Stimulated activated CD4-positive, alpha-beta T cell treated with anti-CD3 and anti-CD28 coated beads, Interleukin-4, amount 100 ng/mL, for 1 hour (primary cell): ENCODE measurements at regions not wholly inside any gene's neighbourhood (a gene's known extent, or its start where the extent isn't known, plus 50 kb on each side); places are given as distances from the start of the nearest gene placed in this dataset.
"Not testable (repeated sequence)": the region's sequence is repeated elsewhere in the genome, so short reads cannot be mapped to it uniquely, and the experiment has no call there.

ENCODE experiments used
- DNase-seq: peaks from one replicate; pipeline ENCODE4 v3.0.0-alpha.2; 2020

GRCh38 chr15:44817797-44818196, 81.5 kb downstream of the TRIM69 start:
- not testable (repeated sequence) for DNase-seq

DNA sequence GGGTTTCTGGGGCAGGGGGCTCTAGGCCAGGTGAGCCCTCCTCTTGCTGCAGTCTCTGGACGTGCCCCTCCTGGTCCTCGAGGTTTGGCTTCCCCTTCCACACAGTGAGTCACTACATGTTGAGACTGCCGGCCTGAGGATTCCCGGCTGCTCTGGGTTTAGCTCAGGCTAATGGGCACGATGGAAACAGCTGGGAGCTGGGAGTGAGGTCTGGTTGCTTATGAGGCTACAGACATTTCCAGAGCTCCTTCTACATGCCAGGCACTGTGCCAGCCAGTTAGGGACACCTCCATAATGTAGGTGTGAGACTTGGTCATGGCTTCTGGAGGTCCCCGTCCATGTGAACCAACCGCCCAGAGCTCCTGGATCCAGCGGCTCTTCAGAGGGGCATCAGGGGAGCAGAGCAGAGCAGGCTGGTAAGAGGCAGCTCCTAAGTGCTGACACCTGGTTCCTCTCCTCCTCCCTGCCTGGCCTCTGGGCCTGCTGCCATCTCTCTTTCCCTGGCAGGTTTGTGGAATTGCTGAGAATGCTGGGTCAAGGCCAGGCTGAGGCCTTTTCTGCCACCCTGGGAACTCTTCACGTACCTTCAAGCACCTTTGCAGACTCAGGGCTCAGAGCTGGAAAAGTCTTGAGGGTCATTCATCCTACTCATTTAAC, 83.1 kb downstream of the TRIM69 start:
- not testable (repeated sequence) for DNase-seq

GRCh38 chr15:44820535-44820934, 84.2 kb downstream of the TRIM69 start:
- DNase-seq, result not testable (repeated sequence)

- not testable (repeated sequence) for DNase-seq
These were observed 84.6 kb downstream of the TRIM69 start for GRCh38 chr15:44820967-44821366.

DNA sequence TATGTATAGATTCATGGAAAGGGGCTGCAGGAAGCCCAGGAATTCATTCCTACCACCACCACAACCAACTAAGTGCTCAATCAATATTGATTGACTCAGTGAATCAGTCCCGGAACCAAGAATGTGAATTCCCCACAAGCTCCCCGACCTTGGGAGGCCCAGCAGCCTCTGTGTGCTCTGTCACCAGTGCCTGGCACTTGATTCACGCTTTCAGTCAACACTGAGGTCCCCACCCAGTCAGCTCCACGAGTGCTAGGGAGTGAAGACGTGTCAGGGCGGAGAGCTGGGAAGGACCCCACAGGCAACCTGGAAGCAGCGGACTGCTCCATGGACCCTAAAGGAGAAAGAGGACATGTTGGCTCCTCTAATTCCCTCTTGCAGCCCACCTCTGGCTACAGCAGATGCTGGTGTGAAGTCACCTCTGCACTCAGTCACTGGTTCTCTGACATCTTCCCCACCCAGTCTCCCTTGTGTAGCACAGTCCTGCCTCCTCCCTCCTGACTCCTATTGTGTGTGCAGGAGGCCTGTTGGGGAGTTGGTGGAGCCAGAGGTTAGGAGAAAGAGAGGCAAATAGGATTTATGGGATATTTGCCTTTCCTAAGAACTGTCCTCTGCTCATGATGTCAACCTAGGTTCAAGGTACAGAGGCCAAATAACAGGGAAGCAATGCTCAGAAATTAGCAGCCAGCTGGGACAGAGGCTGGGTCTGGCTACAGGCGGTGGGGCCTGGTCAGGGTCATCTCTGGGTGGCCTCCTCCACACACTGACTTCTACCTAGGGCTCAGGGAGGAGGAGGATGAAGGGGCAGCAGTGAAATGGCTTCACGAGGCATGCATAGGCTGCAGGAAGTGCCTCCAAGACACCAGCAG, 88.2 kb downstream of the TRIM69 start:
- DNase-seq, result not testable (repeated sequence)

DNA sequence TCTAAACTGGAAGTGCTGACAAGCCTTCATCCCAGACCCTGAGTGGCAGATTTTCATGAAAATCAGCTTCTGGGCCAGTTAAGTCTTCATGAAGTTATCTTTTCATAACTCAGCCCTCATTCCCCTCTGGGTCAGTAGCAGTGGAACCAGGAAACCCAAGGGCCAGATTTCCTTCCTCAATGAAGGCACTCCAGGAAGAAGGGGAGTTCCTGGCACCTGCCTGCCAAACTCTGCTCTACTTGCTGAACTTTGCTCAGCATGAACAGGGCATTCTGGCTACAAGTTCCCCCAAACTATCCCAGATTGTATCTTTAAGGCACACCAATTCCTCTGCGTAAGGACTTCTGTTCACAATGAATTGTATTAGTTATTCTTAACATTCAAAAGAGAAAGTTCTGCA, 90.3 kb downstream of the TRIM69 start:
- not testable (repeated sequence) for DNase-seq

DNA sequence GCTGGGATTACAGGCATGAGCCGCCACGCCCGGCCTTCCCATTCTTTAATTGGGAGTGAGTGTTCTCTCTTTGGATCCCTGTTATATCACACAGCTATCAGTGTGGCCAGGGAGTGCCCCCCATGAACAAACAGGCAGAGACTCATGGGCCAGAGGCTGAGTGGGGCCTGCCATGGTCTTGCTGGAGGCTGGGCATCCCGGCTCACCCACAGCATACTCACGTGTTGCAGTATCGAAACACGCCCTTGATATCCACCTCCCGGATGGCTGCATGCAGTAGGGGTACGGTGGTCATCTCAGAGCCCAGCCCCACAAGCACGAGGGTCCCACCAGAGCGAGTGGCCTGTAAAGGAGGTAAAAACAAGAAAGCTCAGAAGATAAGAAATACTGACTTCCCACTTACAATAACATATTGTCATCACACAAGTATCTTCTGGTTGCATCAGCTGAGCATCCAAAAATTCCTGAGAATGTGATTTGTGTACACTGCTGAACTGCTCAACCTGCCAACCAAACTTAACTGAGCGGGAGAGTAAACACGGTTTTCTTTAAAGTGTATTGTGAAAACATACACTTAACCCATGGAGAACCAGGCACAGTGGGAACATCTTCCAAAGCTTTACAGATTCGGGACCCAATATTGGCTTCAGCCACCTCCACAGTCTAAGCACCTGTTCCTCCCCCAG, 92.0 kb downstream of the TRIM69 start:
- DNase-seq, result not testable (repeated sequence)

DNA sequence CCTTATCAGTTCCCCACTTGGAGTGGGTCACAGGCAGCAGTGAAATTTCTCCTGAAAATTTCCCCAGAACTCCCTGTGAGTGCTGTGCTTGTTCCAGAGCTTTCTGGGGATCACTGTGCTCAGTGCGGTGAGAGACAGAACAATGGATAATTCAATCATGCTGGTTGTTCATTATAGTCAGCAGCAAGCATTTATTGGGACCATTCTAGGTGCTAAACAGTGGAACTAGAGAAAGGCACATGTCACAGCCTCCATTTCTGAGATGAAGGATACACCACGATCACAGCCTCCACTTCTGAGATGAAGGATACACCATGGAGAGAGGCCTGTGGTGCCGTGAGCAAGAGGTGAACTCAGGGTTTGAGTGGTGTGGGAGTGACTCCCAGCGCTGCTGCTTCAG, 92.8 kb downstream of the TRIM69 start:
- DNase-seq, result not testable (repeated sequence)

DNA sequence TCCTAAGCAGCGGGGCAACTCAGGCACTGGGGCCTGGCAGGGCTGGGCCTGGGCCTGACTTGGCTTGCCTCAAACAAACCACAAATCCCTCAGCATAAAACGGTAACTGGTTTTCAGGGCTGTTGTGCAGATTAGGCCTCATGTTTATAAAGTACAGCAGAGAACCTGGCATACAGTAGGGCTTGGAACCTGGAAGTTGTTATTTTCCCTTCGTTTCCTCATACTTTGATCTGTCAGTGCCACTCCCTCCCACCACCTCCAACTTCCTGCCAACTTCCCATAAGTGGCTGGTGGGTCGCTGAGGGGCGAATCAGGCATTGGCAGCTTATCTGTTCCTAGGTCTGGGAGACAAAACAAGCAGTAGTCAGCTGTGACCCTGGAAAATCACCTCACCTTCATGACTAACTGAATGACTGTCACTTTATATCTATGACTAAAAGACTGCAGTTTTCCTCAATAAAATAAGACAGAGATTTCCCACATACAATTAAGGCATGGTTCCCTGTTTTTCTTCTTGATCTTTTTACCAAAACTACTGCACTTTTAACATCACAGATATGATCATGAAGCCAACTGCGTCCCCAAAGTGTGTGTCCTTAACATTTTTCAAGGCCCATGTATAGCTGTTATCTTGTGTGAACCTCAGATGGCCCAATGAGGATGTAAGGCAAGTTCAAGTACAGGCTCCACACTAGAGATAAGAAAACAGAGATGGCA, 94.5 kb downstream of the TRIM69 start:
- not testable (repeated sequence) for DNase-seq

DNA sequence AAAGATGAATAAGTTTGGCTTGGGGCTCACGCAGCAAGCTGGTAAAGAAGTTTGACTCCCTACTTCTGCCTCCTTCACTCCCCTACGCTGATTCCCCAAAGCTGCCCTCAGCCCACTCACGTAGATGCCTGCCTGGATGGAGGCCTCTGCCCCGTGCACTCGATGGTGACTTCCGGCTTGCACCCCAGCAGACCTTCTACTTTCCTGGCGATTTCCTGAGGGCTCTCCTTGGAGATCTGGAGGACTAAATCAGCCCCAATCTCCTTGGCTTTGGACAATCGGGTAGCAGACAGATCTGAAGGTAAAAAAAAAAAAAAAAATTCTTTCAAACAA, 95.0 kb downstream of the TRIM69 start:
- DNase-seq, result not testable (repeated sequence)

DNA sequence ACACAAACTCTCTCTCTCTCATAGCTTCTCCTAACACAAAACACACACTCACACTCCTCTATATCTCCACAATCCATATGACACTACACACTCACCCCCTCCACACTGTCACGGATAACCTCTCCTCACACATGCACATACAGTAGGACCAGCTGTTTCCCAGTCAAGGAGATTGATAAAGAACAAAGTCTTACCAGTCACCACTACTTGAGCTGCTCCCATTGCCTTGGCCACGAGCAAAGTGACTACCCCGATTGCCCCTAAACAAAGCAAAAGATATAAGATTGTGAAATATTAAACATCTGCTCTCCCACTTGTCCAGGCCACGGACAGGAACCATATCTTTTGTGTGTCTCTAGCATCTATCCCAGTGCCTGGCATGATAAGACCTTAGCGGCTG, 95.8 kb downstream of the TRIM69 start:
- DNase-seq, result not testable (repeated sequence)

DNA sequence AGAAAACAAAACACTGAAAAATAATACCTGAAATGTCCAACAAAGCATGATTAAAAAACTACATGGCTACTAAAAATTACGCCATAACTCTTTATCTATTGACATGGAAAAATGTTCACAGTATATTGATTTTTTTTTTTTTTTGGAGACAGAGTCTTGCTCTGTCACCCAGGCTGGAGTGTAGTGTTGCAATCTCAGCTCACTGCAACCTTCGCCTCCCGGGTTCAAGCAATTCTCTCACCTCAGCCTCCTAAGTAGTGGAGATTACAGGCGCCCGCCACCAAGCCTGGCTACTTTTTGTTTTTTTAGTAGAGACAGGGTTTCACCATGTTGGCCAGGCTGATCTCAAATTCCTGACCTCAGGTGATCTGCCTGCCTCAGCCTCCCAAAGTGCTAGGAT, 96.8 kb downstream of the TRIM69 start:
- not testable (repeated sequence) for DNase-seq

DNA sequence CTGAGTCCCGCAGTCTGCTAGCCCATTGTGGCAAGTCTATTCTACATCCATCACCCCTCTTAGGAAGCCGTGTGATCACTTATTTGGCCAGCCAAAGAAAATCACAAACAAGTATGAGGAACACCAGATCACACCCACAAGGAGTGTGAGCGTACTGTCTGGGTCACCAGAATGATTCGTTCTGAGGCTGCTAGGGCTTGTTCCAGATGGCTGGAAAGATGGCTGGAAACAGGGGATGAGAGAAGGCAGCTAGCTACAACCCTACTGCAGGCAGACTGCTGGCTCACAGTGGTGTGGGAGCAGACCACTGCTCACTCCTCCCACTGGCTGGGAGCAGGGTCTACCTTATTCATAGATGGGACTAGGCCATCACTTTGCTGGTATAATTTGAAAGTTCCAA, 97.4 kb downstream of the TRIM69 start:
- DNase-seq, result not testable (repeated sequence)

DNA sequence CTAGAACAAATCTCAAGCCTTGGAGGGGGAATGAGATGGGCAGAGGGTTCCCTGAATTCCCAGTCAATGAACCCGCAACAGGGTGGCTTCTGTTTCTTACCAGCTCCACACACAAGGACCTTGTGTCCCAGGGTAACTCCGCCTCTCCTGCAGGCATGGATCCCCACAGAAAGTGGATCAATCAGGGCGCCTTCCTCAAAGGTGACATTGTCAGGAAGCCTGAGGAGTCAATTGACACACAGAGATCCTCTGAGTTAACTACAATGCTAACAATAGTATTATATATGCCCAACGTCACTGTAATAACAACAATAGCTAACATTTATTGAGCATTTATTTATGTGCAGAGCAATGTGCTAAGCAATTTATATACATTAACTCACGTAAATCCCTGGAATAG, 98.8 kb downstream of the TRIM69 start:
- not testable (repeated sequence) for DNase-seq

- no peak for DNase-seq
These were observed 99.8 kb downstream of the TRIM69 start for GRCh38 chr15:44836094-44836493.

DNA sequence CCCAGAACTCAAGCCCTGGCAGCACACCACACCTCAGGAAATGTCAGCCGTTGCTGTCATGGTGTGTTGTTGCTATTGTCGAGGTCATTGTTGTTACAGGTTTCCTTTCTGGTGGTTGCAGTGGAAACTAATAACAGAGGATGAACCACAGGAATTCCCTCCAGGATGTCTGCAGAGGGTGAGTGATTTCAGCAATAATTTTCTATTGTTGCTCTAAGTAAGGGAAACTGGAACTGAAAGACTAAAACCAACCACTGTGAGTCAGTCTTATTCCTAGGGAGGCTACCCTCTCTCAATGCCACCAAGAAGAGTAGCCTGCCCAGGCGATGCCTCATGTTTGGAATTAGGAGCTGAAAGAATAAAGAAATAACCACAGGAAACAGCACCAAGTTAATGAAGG, 102.6 kb downstream of the TRIM69 start:
- not testable (repeated sequence) for DNase-seq

DNA sequence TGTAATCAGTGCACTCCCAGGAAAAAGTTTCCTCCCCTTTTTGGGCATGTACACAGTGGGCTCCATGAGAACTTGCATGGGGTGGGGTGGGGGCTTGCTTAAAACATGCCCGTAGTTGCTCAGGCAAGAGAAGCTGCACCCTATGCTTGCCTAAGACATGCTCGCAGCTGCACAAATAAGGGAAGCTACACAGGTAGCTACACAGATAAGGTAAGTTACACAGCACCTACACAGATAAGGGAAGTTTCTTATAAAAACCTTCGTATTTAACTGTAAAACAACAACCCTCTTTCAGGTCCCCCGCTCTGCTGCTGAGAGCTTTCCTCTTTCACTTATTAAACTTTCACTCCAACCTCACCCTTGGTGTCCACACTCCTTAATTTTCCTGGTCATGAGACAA, 105.4 kb downstream of the TRIM69 start:
- DNase-seq, result not testable (repeated sequence)

DNA sequence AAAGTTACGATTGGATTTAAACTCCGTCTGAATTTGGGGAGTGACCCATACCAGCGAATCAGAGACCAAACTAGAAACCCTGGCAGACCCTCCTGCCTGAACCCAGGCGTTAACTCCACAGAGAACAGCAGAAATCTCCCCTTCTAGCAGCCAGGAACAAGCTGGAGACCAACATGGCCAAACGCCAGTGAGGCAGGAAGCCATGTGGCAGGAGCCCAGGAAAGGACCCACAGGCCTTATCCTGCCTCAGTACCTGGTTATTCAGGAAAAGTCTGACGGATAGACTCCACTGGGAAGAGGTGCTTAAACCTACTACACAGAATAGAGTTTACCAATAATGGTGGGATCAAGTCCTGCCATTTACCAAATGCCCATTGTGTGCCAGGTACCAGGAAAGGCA, 106.6 kb downstream of the TRIM69 start:
- not testable (repeated sequence) for DNase-seq

DNA sequence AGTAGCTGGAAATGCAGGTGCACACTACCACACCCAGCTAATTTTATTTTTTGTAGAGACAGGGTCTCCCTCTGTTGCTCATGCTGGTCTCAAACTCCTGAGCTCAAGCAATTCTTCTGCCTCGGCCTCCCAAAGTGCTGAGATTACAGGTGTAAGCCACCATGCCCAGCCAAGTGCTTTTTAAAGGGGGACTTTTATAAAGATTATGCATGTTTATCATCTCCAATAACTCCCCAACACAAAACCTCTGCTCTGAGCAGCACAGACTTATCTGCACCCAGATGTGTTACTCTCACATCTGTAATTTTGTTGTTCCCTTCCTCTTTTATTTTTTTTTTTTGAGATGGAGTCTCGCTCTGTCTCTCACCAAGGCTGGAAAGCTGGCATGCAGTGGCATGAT, 108.6 kb downstream of the TRIM69 start:
- not testable (repeated sequence) for DNase-seq

DNA sequence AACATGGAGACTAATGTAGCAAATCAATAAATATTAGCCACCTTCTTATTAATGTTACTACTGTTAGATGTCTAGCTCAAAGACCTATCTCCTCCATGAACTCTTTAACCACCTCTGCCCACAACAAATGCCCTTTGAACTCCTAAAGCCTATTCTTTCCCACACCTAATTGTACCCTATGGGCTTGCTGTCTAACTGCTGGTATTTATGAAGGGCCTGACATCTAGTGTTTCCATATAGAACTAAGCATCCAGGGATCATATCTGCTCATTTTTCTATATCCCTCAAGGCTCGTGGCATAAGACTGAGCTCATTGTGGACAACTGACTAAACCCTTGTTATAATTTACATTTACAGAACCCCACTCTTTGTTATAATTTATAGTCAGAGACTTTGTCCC, 109.8 kb downstream of the TRIM69 start:
- DNase-seq, result not testable (repeated sequence)

DNA sequence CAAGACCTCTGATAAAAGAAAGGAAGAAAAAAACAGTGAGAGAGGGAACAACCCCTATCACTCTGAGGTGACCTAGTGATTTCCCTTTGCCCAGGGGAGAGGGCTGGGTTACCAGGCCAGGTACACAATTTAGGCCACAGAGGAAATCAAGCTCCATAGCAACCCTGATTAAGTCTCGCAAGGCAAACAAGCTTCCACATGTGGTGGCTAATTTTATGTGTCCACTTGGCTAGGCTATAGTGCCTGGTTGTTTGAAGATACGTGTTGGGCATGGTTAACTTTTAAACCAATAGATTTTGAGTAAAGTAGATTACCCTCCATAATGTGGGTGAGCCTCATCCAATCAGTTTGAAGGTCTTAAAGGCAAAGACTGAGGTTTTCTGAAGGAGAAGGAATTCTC, 108.9 kb upstream of the TERB2 start:
- not testable (repeated sequence) for DNase-seq

DNA sequence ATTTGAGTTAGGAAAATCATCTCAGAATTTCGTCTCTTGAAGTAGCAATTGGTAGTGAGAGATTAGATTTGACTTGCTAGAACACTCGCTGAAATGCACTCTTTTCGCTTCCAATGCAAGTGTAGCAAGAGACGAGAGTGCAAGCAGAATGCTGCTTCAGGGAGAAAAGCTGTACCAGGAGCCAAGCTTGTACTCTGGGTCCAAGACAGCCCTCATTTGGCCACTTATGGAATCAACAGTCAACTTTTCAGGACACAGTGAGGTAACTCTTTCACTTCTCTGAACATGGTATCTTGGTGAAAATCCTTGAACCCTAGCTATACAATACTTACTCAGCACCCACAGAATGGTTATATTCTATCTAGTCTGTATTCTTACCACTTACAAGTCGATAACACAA, 107.6 kb upstream of the TERB2 start:
- not testable (repeated sequence) for DNase-seq
